K562 (cell line): ENCODE measurements at regions not wholly inside any gene's neighbourhood (a gene's known extent, or its start where the extent isn't known, plus 50 kb on each side); places are given as distances from the start of the nearest gene placed in this dataset.

Experiments used
- CBX8 ChIP-seq: fragments of 200-600 bp; sonication (generic); IDR thresholded peaks from 2 replicates; pipeline ENCODE4 v1.6.1; 2012; ENCODE audit warnings: borderline replicate concordance, mixed run types, low read depth, mild to moderate bottlenecking, moderate library complexity, mixed read lengths, low read length, control low read depth, inconsistent platforms; ENCODE audit not compliant: poor library complexity, severe bottlenecking; ENCODE audit errors: extremely low read depth
- ETS2 ChIP-seq: IDR thresholded peaks from 2 replicates; pipeline ENCODE4 v1.6.1; 2016; ENCODE audit warnings: borderline replicate concordance, missing genetic modification characterization, mild to moderate bottlenecking, moderate library complexity, missing compliant biosample characterization; ENCODE audit not compliant: poor library complexity, severe bottlenecking
- ETV1 ChIP-seq: fragments of 450-650 bp; conservative IDR thresholded peaks from 2 replicates; pipeline ENCODE4 v1.6.1; 2016; ENCODE audit warnings: missing genetic modification characterization, control low read depth, low read depth, missing compliant biosample characterization
- MAZ ChIP-seq, 2 experiments: fragments of 450-650 bp in 1 of 2; sonication (generic) in 1 of 2; formaldehyde crosslinking; IDR thresholded peaks in 1 of 2; conservative IDR thresholded peaks in 1 of 2; 2 replicates each; pipeline versions ENCODE4 v1.4.0 to v1.5.0; 2020; ENCODE audit warnings: mild to moderate bottlenecking in 1 of 2, missing genetic modification reagents in 1 of 2
- MBD2 ChIP-seq: sonication (generic); IDR thresholded peaks from 2 replicates; pipeline ENCODE4 v1.6.1; 2016; ENCODE audit warnings: low read depth, borderline replicate concordance
- NFE2L1 ChIP-seq: fragments of 450-650 bp; IDR thresholded peaks from 2 replicates; pipeline ENCODE4 v1.6.1; 2016; ENCODE audit warnings: missing genetic modification characterization, low read depth, mild to moderate bottlenecking, missing compliant biosample characterization, moderate library complexity, borderline replicate concordance
- RFX7 ChIP-seq: fragments of 250-450 bp; sonication (Bioruptor Pico); IDR thresholded peaks from 2 replicates; pipeline ENCODE4 v1.5.1; 2021; ENCODE audit warnings: mild to moderate bottlenecking
- TEAD4 ChIP-seq, 2 experiments: sonication (generic) in 1 of 2; formaldehyde crosslinking in 1 of 2; IDR thresholded peaks; 2 replicates each; pipeline versions ENCODE4 v1.6.1 to v1.8.0; 2012 to 2022; ENCODE audit warnings: borderline replicate concordance in 1 of 2, inconsistent platforms in 1 of 2, low read length in 1 of 2, mild to moderate bottlenecking in 1 of 2, missing genetic modification reagents in 1 of 2
- ZNF778 ChIP-seq: fragments of 450-650 bp; formaldehyde crosslinking; IDR thresholded peaks from 2 replicates; pipeline ENCODE4 v1.4.0; 2020; ENCODE audit warnings: mild to moderate bottlenecking, moderate library complexity
- TF ChIP-seq, protein P1 (sequence below): fragments of 250-450 bp; sonication (Bioruptor Pico); IDR thresholded peaks from 2 replicates; pipeline ENCODE4 v1.5.0; 2022; ENCODE audit warnings: mild to moderate bottlenecking
- TF ChIP-seq, protein P2 (sequence below): fragments of 450-650 bp; formaldehyde crosslinking; IDR thresholded peaks from 2 replicates; pipeline ENCODE4 v1.4.0; 2020; ENCODE audit warnings: mild to moderate bottlenecking, moderate library complexity
- TF ChIP-seq, protein P3 (sequence below): sonication (generic); formaldehyde crosslinking; IDR thresholded peaks from 2 replicates; pipeline ENCODE4 v1.5.0; 2020; ENCODE audit warnings: missing genetic modification reagents

DNA sequence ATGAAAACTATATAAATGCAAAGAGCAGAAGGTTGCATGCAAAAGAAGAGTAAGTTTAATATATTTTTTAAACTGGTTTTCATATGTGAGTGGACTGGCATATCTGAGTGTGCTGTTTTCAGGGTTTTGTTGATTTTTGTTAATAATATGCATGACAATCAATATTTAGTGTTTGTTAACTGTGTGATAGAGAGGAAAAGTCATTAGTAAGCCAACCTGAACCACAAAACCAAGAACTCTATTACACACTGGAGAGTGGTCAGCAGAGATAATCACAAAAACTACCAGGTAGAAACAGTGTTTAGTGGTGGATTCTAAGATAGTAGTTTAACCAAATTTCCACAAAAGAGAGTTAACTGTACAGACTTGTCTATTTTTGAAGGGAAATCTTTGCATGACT is 396.9 kb downstream of the GASK1B start (continued):
- TF ChIP-seq CBX8 (no peak), ZNF778 (CRISPR knock-in tag) (no peak), ETV1 (tag) (no peak), TEAD4 (IDR thresholded peaks at IDR 0.05; ENCODE audit: low read length) (no peak), TEAD4 (CRISPR knock-in tag; IDR thresholded peaks at IDR 0.05; ENCODE audit: borderline replicate concordance) (no peak), MBD2 (no peak), ETS2 (tag) (no peak), NFE2L1 (tag) (no peak), MAZ (CRISPR knock-in tag; conservative IDR thresholded peaks at IDR 0.05 in 1 of 2, IDR thresholded peaks at IDR 0.05 in 1 of 2) (no peak), RFX7 (CRISPR knock-in tag) (no peak)
- TF ChIP-seq, protein P1, sequence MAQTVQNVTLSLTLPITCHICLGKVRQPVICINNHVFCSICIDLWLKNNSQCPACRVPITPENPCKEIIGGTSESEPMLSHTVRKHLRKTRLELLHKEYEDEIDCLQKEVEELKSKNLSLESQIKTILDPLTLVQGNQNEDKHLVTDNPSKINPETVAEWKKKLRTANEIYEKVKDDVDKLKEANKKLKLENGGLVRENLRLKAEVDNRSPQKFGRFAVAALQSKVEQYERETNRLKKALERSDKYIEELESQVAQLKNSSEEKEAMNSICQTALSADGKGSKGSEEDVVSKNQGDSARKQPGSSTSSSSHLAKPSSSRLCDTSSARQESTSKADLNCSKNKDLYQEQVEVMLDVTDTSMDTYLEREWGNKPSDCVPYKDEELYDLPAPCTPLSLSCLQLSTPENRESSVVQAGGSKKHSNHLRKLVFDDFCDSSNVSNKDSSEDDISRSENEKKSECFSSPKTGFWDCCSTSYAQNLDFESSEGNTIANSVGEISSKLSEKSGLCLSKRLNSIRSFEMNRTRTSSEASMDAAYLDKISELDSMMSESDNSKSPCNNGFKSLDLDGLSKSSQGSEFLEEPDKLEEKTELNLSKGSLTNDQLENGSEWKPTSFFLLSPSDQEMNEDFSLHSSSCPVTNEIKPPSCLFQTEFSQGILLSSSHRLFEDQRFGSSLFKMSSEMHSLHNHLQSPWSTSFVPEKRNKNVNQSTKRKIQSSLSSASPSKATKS = no peak
- TF ChIP-seq, protein P2, sequence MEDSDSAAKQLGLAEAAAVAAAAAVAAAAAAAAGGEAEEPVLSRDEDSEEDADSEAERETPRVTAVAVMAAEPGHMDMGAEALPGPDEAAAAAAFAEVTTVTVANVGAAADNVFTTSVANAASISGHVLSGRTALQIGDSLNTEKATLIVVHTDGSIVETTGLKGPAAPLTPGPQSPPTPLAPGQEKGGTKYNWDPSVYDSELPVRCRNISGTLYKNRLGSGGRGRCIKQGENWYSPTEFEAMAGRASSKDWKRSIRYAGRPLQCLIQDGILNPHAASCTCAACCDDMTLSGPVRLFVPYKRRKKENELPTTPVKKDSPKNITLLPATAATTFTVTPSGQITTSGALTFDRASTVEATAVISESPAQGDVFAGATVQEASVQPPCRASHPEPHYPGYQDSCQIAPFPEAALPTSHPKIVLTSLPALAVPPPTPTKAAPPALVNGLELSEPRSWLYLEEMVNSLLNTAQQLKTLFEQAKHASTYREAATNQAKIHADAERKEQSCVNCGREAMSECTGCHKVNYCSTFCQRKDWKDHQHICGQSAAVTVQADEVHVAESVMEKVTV (CRISPR knock-in tag) = no peak
- TF ChIP-seq, protein P3, sequence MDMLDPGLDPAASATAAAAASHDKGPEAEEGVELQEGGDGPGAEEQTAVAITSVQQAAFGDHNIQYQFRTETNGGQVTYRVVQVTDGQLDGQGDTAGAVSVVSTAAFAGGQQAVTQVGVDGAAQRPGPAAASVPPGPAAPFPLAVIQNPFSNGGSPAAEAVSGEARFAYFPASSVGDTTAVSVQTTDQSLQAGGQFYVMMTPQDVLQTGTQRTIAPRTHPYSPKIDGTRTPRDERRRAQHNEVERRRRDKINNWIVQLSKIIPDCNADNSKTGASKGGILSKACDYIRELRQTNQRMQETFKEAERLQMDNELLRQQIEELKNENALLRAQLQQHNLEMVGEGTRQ (CRISPR knock-in tag) = no peak
